HG02938 (cell line): ENCODE measurements at regions not wholly inside any gene's neighbourhood (a gene's known extent, or its start where the extent isn't known, plus 50 kb on each side); places are given as distances from the start of the nearest gene placed in this dataset.
"Not testable (repeated sequence)": the region's sequence is repeated elsewhere in the genome, so short reads cannot be mapped to it uniquely, and the experiment has no call there.

Source experiments
- ATAC-seq: cut with Tn5 transposase; IDR thresholded peaks from one replicate; pipeline ENCODE4 v1.9.1; 2021; ENCODE audit warnings: mild to moderate bottlenecking, moderate library complexity; ENCODE audit not compliant: unreplicated experiment

DNA sequence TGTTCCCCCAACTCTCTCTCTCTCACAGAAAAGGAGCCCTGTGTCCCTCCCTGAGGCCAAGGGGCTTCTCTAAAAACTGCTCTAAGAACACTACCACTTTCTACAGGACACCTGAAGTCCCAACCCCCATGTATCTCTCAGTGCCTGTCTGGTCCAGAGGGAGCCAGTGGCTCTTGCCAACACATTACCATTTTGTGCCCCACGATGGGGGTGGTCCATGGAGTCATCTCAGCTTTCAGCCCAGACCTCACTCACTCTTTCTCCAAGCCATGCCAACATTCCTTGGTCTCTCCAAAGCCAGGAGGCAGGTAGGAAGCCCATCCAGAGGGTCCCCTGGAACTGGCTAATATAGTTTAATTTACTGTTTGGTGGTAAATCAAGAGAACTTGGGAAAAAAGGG, 962.1 kb upstream of the DEFB115 start:
- not testable (repeated sequence) for ATAC-seq

DNA sequence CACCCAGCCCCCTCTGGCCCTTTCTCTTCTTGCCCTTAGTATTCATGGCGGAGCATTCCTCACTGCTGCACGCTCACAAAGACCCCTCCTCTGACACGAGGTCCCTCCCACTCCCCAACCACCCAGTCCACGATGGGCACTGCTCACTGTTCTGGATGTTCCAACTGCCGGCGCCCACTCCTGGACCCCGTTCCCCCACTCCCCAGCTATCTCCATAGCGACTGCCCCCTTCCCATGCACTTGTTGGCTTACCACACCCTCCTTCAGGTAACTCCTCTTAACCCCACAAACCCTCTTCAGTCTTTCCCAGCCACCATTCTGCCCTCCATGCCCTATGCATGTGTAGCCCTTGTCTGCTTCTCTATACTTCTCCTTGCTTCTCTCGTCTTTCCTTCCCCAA, 961.5 kb upstream of the DEFB115 start:
- not testable (repeated sequence) for ATAC-seq

- not testable (repeated sequence) for ATAC-seq
These were observed 959.4 kb upstream of the DEFB115 start for GRCh38 chr20:30297878-30298595.

GRCh38 chr20:30300220-30300642, 957.2 kb upstream of the DEFB115 start:
- not testable (repeated sequence) for ATAC-seq

- not testable (repeated sequence) for ATAC-seq
These were observed 954.7 kb upstream of the DEFB115 start for GRCh38 chr20:30302786-30303185.

GRCh38 chr20:30309938-30310337, 947.5 kb upstream of the DEFB115 start:
- ATAC-seq: not testable (repeated sequence)

DNA sequence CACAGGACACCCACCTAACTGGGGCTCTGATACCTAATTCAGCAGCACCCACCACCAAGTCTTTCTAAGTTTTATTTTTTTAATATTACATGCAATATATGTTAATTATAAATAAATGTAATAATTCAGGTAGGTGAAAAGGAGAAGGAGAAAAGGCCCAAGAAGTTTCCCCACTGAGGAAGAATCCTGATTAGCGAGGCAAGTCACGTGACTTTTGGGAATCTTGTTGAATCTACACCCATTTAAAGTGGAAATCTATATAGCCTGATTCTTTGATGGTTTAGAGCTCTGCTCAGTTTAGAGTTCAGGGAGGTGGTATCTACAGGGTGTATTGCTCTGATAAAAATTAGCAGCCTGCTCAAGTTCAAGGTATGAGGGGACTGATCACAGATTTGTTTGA, 947.1 kb upstream of the DEFB115 start:
- ATAC-seq: not testable (repeated sequence)

DNA sequence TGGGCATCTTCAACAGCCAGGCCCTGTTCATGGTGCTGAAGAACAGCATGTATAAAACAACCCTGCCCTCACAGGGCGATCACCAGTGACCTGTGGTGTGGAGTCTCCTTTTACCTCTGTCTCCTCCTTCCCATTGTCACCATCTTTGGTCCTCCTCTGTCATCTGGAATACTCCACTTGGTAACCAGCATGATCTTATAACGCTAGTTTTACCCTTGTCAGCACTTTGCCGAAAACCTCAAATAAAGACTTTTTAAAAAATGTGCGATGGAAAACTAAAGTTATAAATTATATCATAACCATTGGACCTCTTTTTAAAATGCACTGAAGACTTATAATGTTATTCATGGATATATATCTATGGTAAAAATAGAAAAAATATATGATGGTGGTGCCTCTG, 945.2 kb upstream of the DEFB115 start:
- ATAC-seq: not testable (repeated sequence)

- not testable (repeated sequence) for ATAC-seq
These were observed 943.8 kb upstream of the DEFB115 start for GRCh38 chr20:30313660-30314059.

DNA sequence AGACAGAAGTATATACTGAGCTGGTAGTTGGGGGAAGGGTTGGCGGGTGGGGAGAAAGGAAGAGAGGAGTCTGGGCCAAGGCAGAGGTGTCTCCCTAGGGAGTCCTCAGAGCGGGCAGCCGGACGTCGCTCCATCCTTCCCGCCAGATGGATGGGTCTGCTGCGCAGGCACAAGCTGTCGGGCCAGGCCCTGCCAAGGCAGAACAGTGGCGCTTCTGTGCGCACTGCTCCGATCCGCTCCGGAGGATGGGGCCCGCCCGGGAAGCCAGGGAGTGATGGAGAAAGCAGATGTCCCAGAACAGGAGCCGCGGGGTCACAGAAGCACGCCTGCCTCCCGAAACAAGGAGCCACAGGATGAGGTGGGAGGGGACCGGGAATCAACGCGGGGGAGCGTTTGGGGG, 941.4 kb upstream of the DEFB115 start:
- ATAC-seq: not testable (repeated sequence)

GRCh38 chr20:30316532-30317299, 940.7 kb upstream of the DEFB115 start:
- not testable (repeated sequence) for ATAC-seq

GRCh38 chr20:30333744-30334143, 923.7 kb upstream of the DEFB115 start:
- ATAC-seq: not testable (repeated sequence)

GRCh38 chr20:30337556-30337955, 919.9 kb upstream of the DEFB115 start:
- ATAC-seq: not testable (repeated sequence)

DNA sequence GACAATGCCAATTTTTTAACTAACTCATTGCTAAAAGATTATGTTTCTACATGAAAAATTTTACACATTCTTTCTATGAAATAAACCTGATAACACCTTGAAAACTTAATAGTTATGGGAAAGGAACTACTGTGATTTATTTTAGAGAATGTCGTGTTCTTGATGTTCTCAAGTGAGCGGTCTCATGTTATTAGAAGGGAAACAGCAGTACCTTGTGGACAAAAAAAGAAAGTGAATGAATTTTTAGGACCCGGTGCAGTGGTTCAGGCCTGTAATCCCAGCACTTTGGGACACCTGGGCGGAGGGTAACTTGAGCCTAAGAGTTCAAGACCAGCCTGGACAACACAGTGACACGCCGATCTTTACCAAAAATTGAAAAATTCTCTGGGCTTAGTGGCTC, 908.5 kb upstream of the DEFB115 start:
- ATAC-seq: not testable (repeated sequence)

- ATAC-seq: not testable (repeated sequence)
These were observed 900.5 kb upstream of the DEFB115 start for GRCh38 chr20:30356854-30357467.

- ATAC-seq: not testable (repeated sequence)
These were observed 895.7 kb upstream of the DEFB115 start for GRCh38 chr20:30361756-30362155.

GRCh38 chr20:30376430-30376766, 881.1 kb upstream of the DEFB115 start:
- ATAC-seq: not testable (repeated sequence)

DNA sequence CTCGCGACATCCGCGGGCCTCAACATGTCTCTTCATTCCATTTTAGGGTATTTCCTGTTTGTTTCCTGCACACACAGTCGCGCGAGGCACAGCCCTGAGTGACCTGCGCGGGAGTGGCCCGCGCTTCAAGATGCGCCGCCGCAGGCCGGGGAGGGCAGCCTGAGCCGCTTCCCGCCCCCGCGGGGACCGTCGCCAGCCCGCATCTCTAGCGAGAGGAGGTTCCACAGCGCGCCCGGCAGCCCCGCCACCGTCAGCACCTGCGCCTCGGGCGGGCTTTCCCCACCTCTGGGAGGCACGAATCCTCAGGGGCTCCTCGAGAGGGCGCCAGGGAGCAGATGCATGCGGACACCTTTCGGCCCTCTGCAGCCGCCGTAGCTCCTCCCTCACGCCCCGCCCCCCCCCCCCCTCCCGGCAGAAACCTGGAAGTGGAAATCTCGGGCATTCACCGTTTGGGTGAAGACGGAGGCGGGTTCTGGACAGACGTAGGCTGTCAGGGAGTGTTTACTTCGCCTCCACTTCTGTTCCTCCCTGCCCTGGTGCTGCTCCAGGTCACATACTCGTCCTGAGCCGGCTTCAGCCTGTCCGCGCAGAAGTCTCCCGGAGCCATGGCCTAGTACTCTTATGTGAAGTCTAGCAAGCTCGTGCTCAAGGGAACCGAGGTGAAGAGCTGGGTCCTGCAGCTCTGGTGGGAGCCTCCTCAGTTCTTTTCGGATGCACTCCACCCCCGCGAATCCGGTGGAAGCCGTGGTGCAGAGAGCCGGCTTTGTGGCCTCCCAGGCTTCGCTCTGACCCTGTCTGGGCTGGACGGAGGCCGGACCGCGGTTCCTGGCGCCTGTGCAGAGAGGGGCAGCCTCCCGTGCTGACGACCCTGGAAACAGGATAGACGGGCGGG, 880.5 kb upstream of the DEFB115 start:
- peak; percentile 93 for ATAC-seq

DNA sequence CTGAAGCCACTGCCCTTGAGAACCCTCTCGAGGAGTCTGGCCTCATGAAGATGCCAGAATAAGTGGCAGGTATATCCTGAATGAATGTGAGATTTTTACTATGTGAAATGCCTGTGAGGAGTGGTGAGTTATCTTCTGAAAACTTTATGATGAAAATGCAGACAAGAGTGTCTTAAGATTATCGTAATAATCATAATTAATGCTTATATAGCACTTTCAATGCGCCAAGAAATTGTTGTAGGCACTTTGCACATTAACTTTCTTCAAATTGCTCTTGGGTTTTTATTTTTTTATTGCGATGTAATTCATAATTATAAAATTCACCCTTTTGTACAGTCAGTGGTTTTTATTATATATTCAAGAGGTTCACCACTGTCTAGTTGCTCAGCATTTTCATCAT, 879.1 kb upstream of the DEFB115 start:
- not testable (repeated sequence) for ATAC-seq

DNA sequence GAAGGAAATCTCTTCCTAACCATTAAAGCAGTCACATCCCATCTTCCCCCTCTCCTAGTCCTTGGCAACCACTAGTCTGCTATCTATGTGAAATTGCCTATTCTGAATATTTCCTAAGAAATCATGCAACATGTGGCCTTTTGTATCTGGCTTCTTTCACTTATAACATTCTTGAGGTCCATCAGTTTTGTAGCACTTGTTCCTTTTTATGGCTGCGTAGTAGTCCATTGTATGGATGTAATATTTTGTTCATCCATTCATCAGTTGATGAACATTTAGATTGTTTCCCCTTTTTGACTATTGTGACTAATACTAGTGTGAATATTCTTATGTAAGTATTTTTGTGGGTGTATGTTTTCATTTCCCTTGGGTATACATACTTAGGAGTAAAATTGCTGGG, 878.7 kb upstream of the DEFB115 start:
- ATAC-seq: not testable (repeated sequence)

GRCh38 chr20:30384841-30385240, 872.6 kb upstream of the DEFB115 start:
- ATAC-seq: not testable (repeated sequence)
